ENCODE measurements at regions not wholly inside any gene's neighbourhood (a gene's known extent, or its start where the extent isn't known, plus 50 kb on each side); places are given as distances from the start of the nearest gene placed in this dataset.

DNA sequence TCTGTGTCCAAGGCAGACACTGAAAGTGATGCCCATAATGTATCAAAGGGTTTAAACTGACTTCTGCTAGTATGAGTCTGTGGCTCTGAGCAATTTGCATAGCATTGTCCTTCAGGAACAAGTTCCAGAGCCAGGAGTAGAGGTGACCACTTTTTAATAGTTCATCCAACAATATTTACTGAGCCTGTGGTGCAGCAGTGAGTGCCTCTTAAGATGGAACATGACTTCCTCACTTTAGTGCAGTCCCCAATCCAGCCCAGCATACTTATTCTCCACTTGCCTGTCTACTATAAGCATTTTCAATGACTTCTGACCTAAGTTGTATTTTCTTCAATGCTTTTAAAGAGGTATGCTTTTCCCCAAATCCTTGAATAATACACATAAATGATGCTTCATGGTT is 611.3 kb downstream of the MED13L start:
- DNase-seq (ENCODE audit: low read depth), result no peak
- H3K4me3 ChIP-seq (ENCODE audit: low read depth, low read length), result no peak overlapping the region
- no peak for TF ChIP-seq POLR2A (IDR thresholded peaks at IDR 0.05; ENCODE audit: extremely low read depth, insufficient read length)
- TF ChIP-seq MYC (IDR thresholded peaks at IDR 0.05; ENCODE audit: low read depth, low read length), result no peak
- TF ChIP-seq, protein P1, sequence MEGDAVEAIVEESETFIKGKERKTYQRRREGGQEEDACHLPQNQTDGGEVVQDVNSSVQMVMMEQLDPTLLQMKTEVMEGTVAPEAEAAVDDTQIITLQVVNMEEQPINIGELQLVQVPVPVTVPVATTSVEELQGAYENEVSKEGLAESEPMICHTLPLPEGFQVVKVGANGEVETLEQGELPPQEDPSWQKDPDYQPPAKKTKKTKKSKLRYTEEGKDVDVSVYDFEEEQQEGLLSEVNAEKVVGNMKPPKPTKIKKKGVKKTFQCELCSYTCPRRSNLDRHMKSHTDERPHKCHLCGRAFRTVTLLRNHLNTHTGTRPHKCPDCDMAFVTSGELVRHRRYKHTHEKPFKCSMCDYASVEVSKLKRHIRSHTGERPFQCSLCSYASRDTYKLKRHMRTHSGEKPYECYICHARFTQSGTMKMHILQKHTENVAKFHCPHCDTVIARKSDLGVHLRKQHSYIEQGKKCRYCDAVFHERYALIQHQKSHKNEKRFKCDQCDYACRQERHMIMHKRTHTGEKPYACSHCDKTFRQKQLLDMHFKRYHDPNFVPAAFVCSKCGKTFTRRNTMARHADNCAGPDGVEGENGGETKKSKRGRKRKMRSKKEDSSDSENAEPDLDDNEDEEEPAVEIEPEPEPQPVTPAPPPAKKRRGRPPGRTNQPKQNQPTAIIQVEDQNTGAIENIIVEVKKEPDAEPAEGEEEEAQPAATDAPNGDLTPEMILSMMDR (IDR thresholded peaks at IDR 0.05; ENCODE audit: low read depth, low read length), result no peak
- TF ChIP-seq, protein P2, sequence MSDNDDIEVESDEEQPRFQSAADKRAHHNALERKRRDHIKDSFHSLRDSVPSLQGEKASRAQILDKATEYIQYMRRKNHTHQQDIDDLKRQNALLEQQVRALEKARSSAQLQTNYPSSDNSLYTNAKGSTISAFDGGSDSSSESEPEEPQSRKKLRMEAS (IDR thresholded peaks at IDR 0.05; ENCODE audit: low read depth, low read length), result no peak

DNA sequence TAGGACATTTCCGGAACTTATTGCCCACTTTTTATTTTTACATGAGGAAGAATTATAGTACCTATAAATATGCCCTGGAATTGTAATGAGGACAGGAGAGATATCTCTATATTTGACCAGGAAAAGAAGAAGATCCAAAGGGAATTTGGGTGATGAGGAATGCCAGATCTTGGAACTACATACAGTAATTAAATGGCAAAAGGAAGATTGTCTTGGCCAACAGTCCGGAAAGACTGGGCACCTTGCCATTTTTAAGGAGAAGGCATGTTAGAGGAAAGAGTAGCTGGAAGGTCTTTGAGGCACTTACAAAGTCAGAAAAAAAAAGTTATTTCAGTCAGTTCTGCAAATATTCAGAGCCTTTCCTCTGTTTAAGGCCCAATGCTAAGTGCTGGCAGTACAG is 616.4 kb downstream of the MED13L start:
- no peak for TF ChIP-seq MYC (IDR thresholded peaks at IDR 0.05; ENCODE audit: low read depth, low read length)
- no peak for TF ChIP-seq POLR2A (IDR thresholded peaks at IDR 0.05; ENCODE audit: extremely low read depth, insufficient read length)
- TF ChIP-seq, protein P1 (IDR thresholded peaks at IDR 0.05; ENCODE audit: low read depth, low read length), result no peak
- TF ChIP-seq, protein P2 (IDR thresholded peaks at IDR 0.05; ENCODE audit: low read depth, low read length), result no peak
- no peak for DNase-seq (ENCODE audit: low read depth)
- no peak overlapping the region for H3K4me3 ChIP-seq (ENCODE audit: low read depth, low read length)

DNA sequence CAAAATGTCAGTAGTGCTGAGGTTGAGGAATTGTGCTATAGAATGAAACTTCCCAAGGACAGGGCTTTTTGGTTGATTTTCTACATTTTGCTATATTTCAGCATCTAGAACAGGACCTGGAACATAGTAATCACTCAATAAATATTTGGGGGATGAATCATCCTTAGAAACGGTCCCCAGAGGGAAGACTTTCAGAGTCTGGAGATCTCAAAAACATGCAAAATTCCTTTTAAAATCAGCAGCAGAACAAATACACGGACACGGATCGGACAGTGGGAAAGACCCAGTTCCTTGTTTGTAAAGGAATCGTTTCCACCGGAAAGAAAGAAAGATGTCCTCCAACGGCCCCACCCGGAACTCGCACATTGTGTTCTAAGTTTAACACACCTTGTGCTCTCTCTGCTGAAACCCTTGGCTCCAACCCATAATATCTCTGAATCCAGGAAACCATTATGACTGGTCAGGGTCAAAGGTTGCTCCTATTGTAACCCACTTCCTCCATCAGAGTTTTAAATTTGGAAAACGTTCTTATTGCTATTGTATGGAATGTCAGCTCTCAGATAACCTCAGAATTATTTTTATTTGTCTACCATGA is 617.2 kb downstream of the MED13L start:
- no peak overlapping the region for H3K4me3 ChIP-seq (ENCODE audit: low read depth, low read length)
- no peak for DNase-seq (ENCODE audit: low read depth)
- TF ChIP-seq, protein P1 (IDR thresholded peaks at IDR 0.05; ENCODE audit: low read depth, low read length), result no peak
- TF ChIP-seq, protein P2 (IDR thresholded peaks at IDR 0.05; ENCODE audit: low read depth, low read length), result no peak
- no peak for TF ChIP-seq POLR2A (IDR thresholded peaks at IDR 0.05; ENCODE audit: extremely low read depth, insufficient read length)

DNA sequence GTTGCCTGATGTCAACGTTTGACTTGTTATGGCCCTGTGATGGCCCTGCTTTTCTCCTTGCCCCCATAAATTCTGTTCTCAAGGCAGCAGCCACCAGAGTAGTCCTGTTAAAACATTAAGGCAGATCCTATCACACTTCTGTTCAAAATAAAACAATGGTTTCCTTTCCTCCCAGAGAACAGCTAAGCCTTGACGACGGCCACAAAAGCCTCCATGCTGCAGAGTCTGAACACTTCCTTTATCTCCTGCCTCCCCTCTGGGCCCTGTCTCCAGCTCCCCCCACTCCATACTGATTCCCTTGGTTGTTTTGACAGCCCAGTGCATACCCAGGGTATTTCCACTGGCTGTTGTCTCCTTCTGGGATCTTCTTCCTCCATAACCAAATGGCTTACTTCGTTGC is 618.1 kb downstream of the MED13L start:
- no peak for TF ChIP-seq POLR2A (IDR thresholded peaks at IDR 0.05; ENCODE audit: extremely low read depth, insufficient read length)
- TF ChIP-seq, protein P2 (IDR thresholded peaks at IDR 0.05; ENCODE audit: low read depth, low read length), result no peak
- TF ChIP-seq MYC (IDR thresholded peaks at IDR 0.05; ENCODE audit: low read depth, low read length), result no peak
- TF ChIP-seq, protein P1 (IDR thresholded peaks at IDR 0.05; ENCODE audit: low read depth, low read length), result no peak

DNA sequence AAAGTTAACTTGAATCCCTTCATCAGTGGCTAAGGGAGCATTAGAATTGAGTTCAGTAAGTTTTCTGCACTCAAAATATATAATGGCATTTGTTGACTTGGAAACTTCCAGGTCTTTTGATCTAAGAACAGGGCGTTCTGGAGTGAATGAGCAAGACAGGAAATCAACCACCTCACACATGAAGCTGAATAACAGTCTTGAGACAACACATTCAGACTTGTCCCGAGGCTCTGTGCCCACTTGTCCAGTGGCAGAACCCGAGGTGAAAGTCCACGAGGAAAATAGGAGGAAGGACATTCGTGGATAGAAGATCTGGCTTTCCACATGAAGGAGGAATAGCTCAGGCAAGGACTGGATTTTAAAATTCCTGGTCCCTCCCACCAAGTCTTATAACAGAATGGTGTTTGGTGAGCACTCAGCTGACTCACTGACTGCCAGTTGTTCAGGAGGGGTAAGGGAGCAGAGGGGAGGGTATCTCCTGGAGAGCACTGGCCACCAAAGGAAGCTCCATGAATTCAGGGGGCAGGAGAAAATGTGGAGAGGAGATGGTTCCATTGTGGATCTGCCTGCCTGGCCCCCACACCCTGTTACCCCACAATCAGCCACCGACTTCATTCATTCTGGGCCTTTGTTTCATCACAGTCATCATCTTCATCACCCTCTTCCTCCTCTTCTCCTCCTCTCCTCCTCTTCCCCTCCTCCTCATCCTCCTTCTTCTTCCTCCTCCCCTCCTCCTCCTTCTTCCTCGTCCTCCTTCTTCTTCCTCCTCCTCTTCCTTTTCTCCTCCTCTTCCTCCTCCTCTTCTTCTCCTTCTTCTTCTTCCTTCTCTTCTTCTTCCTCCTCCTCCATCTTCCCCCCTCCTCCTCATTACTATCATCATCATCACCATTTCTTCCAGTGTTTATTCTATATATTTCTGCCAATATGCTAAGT is 620.1 kb downstream of the MED13L start:
- no peak for DNase-seq (ENCODE audit: low read depth)
- TF ChIP-seq, protein P2 (IDR thresholded peaks at IDR 0.05; ENCODE audit: low read depth, low read length), result no peak
- TF ChIP-seq MYC (IDR thresholded peaks at IDR 0.05; ENCODE audit: low read depth, low read length) (no peak), POLR2A (IDR thresholded peaks at IDR 0.05; ENCODE audit: extremely low read depth, insufficient read length) (no peak)
- TF ChIP-seq, protein P1 (IDR thresholded peaks at IDR 0.05; ENCODE audit: low read depth, low read length), result no peak
- no peak overlapping the region for H3K4me3 ChIP-seq (ENCODE audit: low read depth, low read length)

More for the DNA sequence above, 618.1 kb downstream of the MED13L start:
- H3K4me3 ChIP-seq (ENCODE audit: low read depth, low read length), result no peak overlapping the region
- no peak for DNase-seq (ENCODE audit: low read depth)
